CD8-positive, alpha-beta memory T cell (primary cell): ENCODE measurements at regions not wholly inside any gene's neighbourhood (a gene's known extent, or its start where the extent isn't known, plus 50 kb on each side); places are given as distances from the start of the nearest gene placed in this dataset.

Source experiments
- CTCF ChIA-PET: fragments of 350-600 bp; sonication (Branson Sonifier 250); formaldehyde crosslinking; loops from one replicate; lab custom pipeline; 2021; ENCODE audit warnings: antibody characterized with exemption; lab: Charles Lee
- POLR2A ChIA-PET: fragments of 350-600 bp; sonication (Branson Sonifier 250); formaldehyde crosslinking; loops from one replicate; lab custom pipeline; 2021; ENCODE audit warnings: antibody characterized with exemption; lab: Charles Lee
- DNase-seq, 5 donors: peaks; one replicate each; pipeline versions ENCODE4 v3.0.0 to v3.0.0-alpha.2; 2020 to 2022; ENCODE audit warnings: mixed read lengths in 1 of 5
- H3K27ac ChIP-seq: one replicate; pipeline ENCODE4 v1.7.0; 2013; ENCODE audit warnings: low read depth, mild to moderate bottlenecking, low read length, moderate library complexity
- H3K27me3 ChIP-seq: 2 replicates; pipeline ENCODE4 v1.7.0; 2013; ENCODE audit warnings: low read length, mild to moderate bottlenecking; ENCODE audit not compliant: insufficient read depth, poor library complexity, severe bottlenecking
- H3K36me3 ChIP-seq: 2 replicates; pipeline ENCODE4 v1.7.0; 2013; ENCODE audit warnings: mild to moderate bottlenecking, low read length, moderate library complexity; ENCODE audit not compliant: insufficient read depth
- H3K4me1 ChIP-seq: 2 replicates; pipeline ENCODE4 v1.7.0; 2013; ENCODE audit warnings: mild to moderate bottlenecking, low read length, moderate library complexity; ENCODE audit not compliant: insufficient read depth
- H3K4me3 ChIP-seq: 2 replicates; pipeline ENCODE4 v1.7.0; 2013; ENCODE audit warnings: mild to moderate bottlenecking, low read length
- H3K9me3 ChIP-seq: 2 replicates; pipeline ENCODE4 v1.7.0; 2013; ENCODE audit warnings: mild to moderate bottlenecking, low read length
- H3K27ac Mint-ChIP-seq, 8 donors: one replicate each; pipeline ENCODE4 v1.8.0; 2020 to 2021; ENCODE audit warnings: mixed read lengths in 8 of 8, mild to moderate bottlenecking in 6 of 8, inconsistent platforms in 3 of 8, moderate library complexity in 3 of 8
- H3K27me3 Mint-ChIP-seq, 2 donors: one replicate each; pipeline ENCODE4 v1.8.0; 2020 to 2021; ENCODE audit warnings: mixed read lengths in 2 of 2, mild to moderate bottlenecking in 1 of 2, moderate library complexity in 1 of 2
- H3K36me3 Mint-ChIP-seq, 3 donors: one replicate each; pipeline ENCODE4 v1.8.0; 2020 to 2021; ENCODE audit warnings: mixed read lengths in 3 of 3, inconsistent platforms in 1 of 3, mild to moderate bottlenecking in 1 of 3
- H3K4me1 Mint-ChIP-seq, 3 donors: one replicate each; pipeline ENCODE4 v1.8.0; 2020 to 2021; ENCODE audit warnings: mixed read lengths in 3 of 3, inconsistent platforms in 1 of 3, mild to moderate bottlenecking in 1 of 3
- H3K4me3 Mint-ChIP-seq, 7 donors: one replicate each; pipeline ENCODE4 v1.8.0; 2020 to 2021; ENCODE audit warnings: mixed read lengths in 7 of 7, mild to moderate bottlenecking in 6 of 7, moderate library complexity in 4 of 7, inconsistent platforms in 2 of 7
- H3K9me3 Mint-ChIP-seq, 5 donors: one replicate each; pipeline ENCODE4 v1.8.0; 2020 to 2022; ENCODE audit warnings: mixed read lengths in 5 of 5, mild to moderate bottlenecking in 3 of 5, moderate library complexity in 2 of 5, inconsistent platforms in 1 of 5

DNA sequence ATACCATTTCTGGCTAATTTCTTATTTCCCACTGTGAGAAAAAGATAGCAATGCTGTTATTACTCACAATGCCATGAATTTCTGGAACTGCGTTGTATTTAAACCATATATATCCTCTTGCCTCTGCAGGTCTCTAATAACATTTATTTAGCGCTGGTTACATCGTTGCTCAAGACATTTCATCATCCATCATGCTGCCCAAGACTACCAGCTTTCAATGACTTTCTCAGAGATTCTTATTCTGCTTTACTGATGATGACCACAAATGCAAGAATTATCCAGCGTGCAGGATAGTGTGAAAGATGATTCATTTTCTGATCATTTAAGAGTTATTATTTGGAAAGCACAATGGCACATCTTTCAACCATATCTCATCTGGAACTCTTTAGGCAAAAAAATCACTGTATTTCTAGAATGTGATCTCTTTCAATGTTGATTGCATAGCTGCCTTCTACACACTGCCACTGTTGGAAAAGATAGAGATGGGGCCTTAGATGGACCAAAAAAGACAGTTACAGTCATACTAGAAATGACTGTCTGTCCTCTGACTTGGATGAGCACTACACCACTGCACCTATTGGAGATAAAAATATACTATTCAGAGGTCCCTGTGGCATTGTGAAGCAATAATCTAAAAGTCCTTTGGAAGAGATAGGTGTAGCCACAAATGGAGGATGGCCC, 716.1 kb downstream of the NSUN3 start:
- H3K9me3 ChIP-seq = no peaks in the 10 kb centered on the region
- CTCF ChIA-PET = no interaction called here

DNA sequence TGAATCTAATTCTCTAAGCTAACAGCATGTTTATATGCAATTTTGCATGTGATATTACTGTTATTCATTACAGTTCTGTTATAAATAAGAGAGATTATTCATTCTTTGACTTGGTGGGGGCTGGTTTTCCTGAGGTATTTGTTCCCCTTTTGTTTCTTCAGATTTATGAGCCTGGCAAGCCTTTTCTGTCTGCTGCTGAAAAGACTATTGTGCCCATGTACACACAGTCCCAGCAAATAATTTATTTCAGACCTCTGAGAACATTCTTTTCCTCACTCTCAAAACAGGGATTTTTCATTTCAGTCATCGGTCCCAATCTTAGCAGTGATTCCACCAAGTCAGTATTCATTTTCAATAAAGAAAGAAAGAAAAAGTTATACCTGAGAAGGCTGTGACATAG, 716.8 kb downstream of the NSUN3 start:
- no peaks in the 10 kb centered on the region for H3K27me3 Mint-ChIP-seq
- Histone ChIP-seq H3K36me3 (no peaks in the 10 kb centered on the region), H3K27me3 (no peaks in the 10 kb centered on the region), H3K4me3 (no peak overlapping the region), H3K4me1 (no peaks in the 10 kb centered on the region), H3K9me3 (no peaks in the 10 kb centered on the region), H3K27ac (no peak overlapping the region)
- ChIA-PET POLR2A (no interaction called here), CTCF (no interaction called here)
- no peak overlapping the region for H3K4me3 Mint-ChIP-seq
- H3K36me3 Mint-ChIP-seq = no peaks in the 10 kb centered on the region
- H3K27ac Mint-ChIP-seq = no peak overlapping the region
- peaks cover 0 to 10% (median 7%) of the 10 kb centered on the region in 5 donors for H3K9me3 Mint-ChIP-seq
- no peak for DNase-seq
- H3K4me1 Mint-ChIP-seq = no peaks in the 10 kb centered on the region

More for the DNA sequence above, 716.1 kb downstream of the NSUN3 start:
- peaks cover 0 to 12% (median 7%) of the 10 kb centered on the region in 5 donors for H3K9me3 Mint-ChIP-seq
- H3K27ac ChIP-seq = no peak overlapping the region
- no peak overlapping the region for H3K4me3 Mint-ChIP-seq
- H3K27me3 Mint-ChIP-seq = no peaks in the 10 kb centered on the region
- H3K4me1 ChIP-seq = no peaks in the 10 kb centered on the region
- DNase-seq = no peak
- H3K36me3 Mint-ChIP-seq = no peaks in the 10 kb centered on the region
- H3K27me3 ChIP-seq = no peaks in the 10 kb centered on the region
- H3K4me1 Mint-ChIP-seq = no peaks in the 10 kb centered on the region
- H3K27ac Mint-ChIP-seq = no peak overlapping the region
- H3K4me3 ChIP-seq = no peak overlapping the region
- POLR2A ChIA-PET = no interaction called here
- no peaks in the 10 kb centered on the region for H3K36me3 ChIP-seq

GRCh38 chr3:94784274-94784673, 721.4 kb downstream of the NSUN3 start:
- Histone ChIP-seq H3K4me1 (no peaks in the 10 kb centered on the region), H3K9me3 (no peaks in the 10 kb centered on the region), H3K27ac (no peak overlapping the region), H3K36me3 (no peaks in the 10 kb centered on the region), H3K4me3 (no peak overlapping the region), H3K27me3 (no peaks in the 10 kb centered on the region)
- no peak overlapping the region for H3K4me3 Mint-ChIP-seq
- ChIA-PET POLR2A (no interaction called here), CTCF (no interaction called here)
- no peaks in the 10 kb centered on the region for H3K36me3 Mint-ChIP-seq
- H3K27me3 Mint-ChIP-seq = no peaks in the 10 kb centered on the region
- H3K4me1 Mint-ChIP-seq = no peaks in the 10 kb centered on the region
- H3K27ac Mint-ChIP-seq = no peak overlapping the region
- no peak for DNase-seq
- H3K9me3 Mint-ChIP-seq = peaks cover 0 to 9% (median 4%) of the 10 kb centered on the region in 5 donors

DNA sequence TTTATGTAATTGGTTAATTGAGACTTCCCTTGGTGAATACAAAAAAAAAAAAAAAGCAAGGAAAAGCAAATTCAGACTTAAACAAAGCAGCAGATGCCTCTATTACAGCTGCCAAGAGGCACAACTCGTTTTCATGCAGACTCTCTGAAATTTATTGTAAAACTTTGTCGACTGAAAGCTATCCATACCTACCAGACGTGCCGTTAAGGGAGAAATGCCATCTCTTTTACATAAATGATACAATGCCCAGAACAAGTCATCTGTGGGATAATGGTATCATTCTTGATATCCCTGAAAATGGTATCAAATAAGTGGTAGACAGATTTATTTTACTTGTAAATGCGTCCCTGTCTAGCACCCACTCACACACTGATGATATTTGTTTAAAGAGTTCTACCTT, 724.2 kb downstream of the NSUN3 start:
- Histone ChIP-seq H3K27ac (no peak overlapping the region), H3K9me3 (no peaks in the 10 kb centered on the region), H3K4me1 (no peaks in the 10 kb centered on the region), H3K36me3 (no peaks in the 10 kb centered on the region), H3K4me3 (no peak overlapping the region), H3K27me3 (no peaks in the 10 kb centered on the region)
- no peak overlapping the region for H3K4me3 Mint-ChIP-seq
- ChIA-PET CTCF (no interaction called here), POLR2A (no interaction called here)
- no peaks in the 10 kb centered on the region for H3K4me1 Mint-ChIP-seq
- no peak for DNase-seq
- H3K27me3 Mint-ChIP-seq = no peaks in the 10 kb centered on the region
- H3K27ac Mint-ChIP-seq = no peak overlapping the region
- no peaks in the 10 kb centered on the region for H3K36me3 Mint-ChIP-seq
- H3K9me3 Mint-ChIP-seq = peaks cover 0 to 19% (median 2%) of the 10 kb centered on the region in 5 donors

DNA sequence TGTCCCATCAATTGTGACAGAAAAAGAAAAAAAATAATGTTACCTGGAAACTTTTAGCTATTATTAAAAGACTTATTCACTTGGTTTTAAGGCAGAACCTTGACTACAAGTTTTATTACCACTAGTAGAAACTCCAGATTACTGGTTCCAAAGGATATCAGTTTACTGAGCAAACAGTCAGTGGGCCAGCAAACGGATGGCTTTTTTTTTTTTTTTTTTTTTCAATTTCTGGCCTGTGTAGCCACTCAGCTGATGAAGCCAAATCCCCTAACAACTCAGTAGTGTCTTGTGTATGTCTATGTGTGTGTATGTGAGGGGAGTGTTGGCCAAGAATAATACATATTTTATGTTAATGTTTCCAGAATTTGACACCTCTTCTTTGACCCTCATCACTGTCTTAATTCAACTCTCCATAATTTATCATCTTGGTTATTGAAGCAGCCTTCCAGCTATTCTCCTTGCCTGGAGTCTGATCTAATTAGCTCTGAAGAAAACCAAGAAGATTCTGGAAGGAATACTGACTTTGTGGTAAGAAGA, 724.9 kb downstream of the NSUN3 start:
- no peaks in the 10 kb centered on the region for H3K36me3 Mint-ChIP-seq
- H3K27ac Mint-ChIP-seq = no peak overlapping the region
- no peak for DNase-seq
- H3K27ac ChIP-seq = no peak overlapping the region
- no peaks in the 10 kb centered on the region for H3K9me3 ChIP-seq
- H3K27me3 ChIP-seq = no peaks in the 10 kb centered on the region
- H3K4me3 ChIP-seq = no peak overlapping the region
- H3K36me3 ChIP-seq = no peaks in the 10 kb centered on the region
- ChIA-PET CTCF (no interaction called here), POLR2A (no interaction called here)
- peaks cover 0 to 19% (median 6%) of the 10 kb centered on the region in 5 donors for H3K9me3 Mint-ChIP-seq
- H3K4me1 ChIP-seq = no peaks in the 10 kb centered on the region
- H3K4me3 Mint-ChIP-seq = no peak overlapping the region
- no peaks in the 10 kb centered on the region for H3K27me3 Mint-ChIP-seq
- no peaks in the 10 kb centered on the region for H3K4me1 Mint-ChIP-seq

DNA sequence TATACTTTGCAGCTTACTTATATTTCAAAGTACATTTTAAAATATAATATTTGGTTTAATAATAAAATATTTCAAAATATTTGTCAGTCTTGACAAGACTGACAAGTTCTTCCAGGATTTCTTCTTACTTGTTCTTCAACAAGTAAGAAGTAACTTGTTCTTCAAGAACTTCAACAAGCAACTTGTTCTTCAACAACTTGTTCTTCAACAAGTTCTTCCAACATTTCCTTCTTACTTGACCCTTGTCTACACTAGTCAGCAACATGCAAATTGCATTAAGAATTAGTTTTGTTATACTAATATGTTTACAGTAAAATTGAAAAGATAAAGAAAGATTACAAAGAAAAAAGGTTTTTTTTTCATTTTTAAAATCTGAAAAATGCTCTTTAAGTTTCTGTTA, 731.7 kb downstream of the NSUN3 start:
- H3K36me3 ChIP-seq = no peaks in the 10 kb centered on the region
- Mint-ChIP-seq H3K4me3 (no peak overlapping the region), H3K27me3 (no peaks in the 10 kb centered on the region), H3K4me1 (no peaks in the 10 kb centered on the region), H3K36me3 (no peaks in the 10 kb centered on the region), H3K9me3 (peaks cover 7 to 28% (median 9%) of the 10 kb centered on the region in 5 donors), H3K27ac (no peak overlapping the region)
- no peak overlapping the region for H3K27ac ChIP-seq
- H3K27me3 ChIP-seq = no peaks in the 10 kb centered on the region
- H3K4me3 ChIP-seq = no peak overlapping the region
- no peaks in the 10 kb centered on the region for H3K4me1 ChIP-seq
- CTCF ChIA-PET = no interaction called here
- DNase-seq = no peak
- POLR2A ChIA-PET = no interaction called here
- no peaks in the 10 kb centered on the region for H3K9me3 ChIP-seq

DNA sequence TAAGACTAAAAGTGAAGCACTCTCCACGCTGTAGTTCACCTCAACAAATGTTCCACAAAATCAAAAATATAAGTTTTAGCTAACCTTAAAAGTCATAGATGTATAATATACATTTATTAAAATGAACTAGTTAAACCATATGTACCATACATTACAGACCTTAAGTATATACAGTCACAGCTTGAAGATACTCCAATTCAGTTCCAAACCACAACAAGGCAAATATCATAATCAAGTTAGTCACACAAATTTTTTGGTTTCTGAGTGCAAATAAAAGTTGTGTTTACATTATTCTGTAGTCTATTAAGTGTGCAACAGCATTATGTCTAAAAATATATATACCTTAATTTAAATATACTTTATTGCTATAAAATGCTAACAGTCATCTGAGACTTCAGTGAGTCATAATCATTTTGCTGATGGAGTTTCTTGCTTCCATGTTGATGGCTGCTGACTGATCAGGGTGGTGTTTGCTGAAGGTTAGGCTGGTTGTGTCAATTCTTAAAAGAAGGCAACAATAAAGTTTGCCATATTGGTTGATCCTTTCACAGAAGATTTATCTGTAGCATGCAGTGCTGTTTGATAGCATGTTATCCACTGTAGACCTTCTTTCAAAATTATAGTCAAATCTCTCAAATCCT, 736.7 kb downstream of the NSUN3 start:
- Mint-ChIP-seq H3K4me1 (no peaks in the 10 kb centered on the region), H3K4me3 (no peak overlapping the region), H3K36me3 (no peaks in the 10 kb centered on the region), H3K9me3 (peaks cover 3 to 18% (median 9%) of the 10 kb centered on the region in 5 donors), H3K27me3 (no peaks in the 10 kb centered on the region), H3K27ac (no peak overlapping the region)
- H3K9me3 ChIP-seq = no peaks in the 10 kb centered on the region
- ChIA-PET POLR2A (no interaction called here), CTCF (no interaction called here)
- no peaks in the 10 kb centered on the region for H3K27me3 ChIP-seq
- H3K36me3 ChIP-seq = no peaks in the 10 kb centered on the region
- H3K4me1 ChIP-seq = no peaks in the 10 kb centered on the region
- H3K27ac ChIP-seq = no peak overlapping the region
- H3K4me3 ChIP-seq = no peak overlapping the region
- DNase-seq = no peak

DNA sequence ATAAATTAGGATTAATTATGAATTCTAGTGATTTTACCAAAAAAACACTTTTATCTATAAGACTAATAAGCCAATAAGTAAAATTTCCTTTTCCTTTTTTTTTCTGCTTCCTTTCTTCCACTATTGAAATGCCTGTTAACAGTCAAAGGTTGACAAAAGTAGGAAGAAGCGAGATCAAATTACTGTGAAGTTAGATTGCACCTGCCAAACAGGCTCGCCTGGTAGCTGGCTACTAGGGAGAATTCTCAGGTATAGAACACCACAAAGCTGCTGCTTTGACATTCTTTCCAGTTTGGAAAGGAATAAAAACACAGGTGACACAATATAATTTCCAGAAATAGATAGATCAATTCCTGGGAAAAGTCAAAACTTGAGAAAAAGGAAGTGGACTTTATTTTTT, 749.0 kb downstream of the NSUN3 start:
- Histone ChIP-seq H3K36me3 (no peaks in the 10 kb centered on the region), H3K4me1 (no peaks in the 10 kb centered on the region), H3K9me3 (no peaks in the 10 kb centered on the region), H3K4me3 (no peak overlapping the region), H3K27me3 (no peaks in the 10 kb centered on the region), H3K27ac (no peak overlapping the region)
- Mint-ChIP-seq H3K36me3 (no peaks in the 10 kb centered on the region), H3K27ac (no peak overlapping the region), H3K9me3 (peaks cover 0 to 7% (median 5%) of the 10 kb centered on the region in 5 donors), H3K4me3 (no peak overlapping the region), H3K27me3 (no peaks in the 10 kb centered on the region), H3K4me1 (no peaks in the 10 kb centered on the region)
- no peak for DNase-seq
- CTCF ChIA-PET = no interaction called here
- POLR2A ChIA-PET = no interaction called here
